GM12878 (cell line): ENCODE measurements at regions not wholly inside any gene's neighbourhood (a gene's known extent, or its start where the extent isn't known, plus 50 kb on each side); places are given as distances from the start of the nearest gene placed in this dataset.

Experiments
- BRCA1 ChIP-seq: IDR thresholded peaks from 2 replicates; pipeline ENCODE4 v1.6.1; 2011; ENCODE audit warnings: low read depth, low read length, improper control_type of control experiment
- CTCF ChIP-seq, 3 experiments: IDR thresholded peaks in 2 of 3; conservative IDR thresholded peaks in 1 of 3; 2 replicates each; pipeline ENCODE4 v1.5.1; 2011; ENCODE audit warnings: low read depth in 3 of 3, low read length in 3 of 3, mild to moderate bottlenecking in 3 of 3, control low read depth in 2 of 3, moderate library complexity in 2 of 3, inconsistent platforms in 1 of 3, mixed read lengths in 1 of 3; ENCODE audit not compliant: control insufficient read depth in 2 of 3, insufficient read depth in 1 of 3; ENCODE audit errors: extremely low read depth in 1 of 3
- EGR1 ChIP-seq, 2 experiments: IDR thresholded peaks; 1 replicate in 1 of 2; 2 replicates in 1 of 2; pipeline ENCODE4 v1.6.1; 2011 to 2012; ENCODE audit warnings: low read depth in 2 of 2, low read length in 2 of 2, borderline replicate concordance in 1 of 2, mild to moderate bottlenecking in 1 of 2, moderate library complexity in 1 of 2
- ELK1 ChIP-seq: IDR thresholded peaks from 2 replicates; pipeline ENCODE4 v1.6.1; 2012; ENCODE audit warnings: low read depth, low read length, improper control_type of control experiment
- EZH2 ChIP-seq: IDR thresholded peaks from 2 replicates; pipeline ENCODE4 v1.6.1; 2012; ENCODE audit warnings: low read depth, mild to moderate bottlenecking, control low read depth, inconsistent platforms, low read length, borderline replicate concordance; ENCODE audit not compliant: control insufficient read depth
- FOS ChIP-seq: IDR thresholded peaks from 3 replicates; pipeline ENCODE4 v1.6.1; 2011; ENCODE audit warnings: borderline replicate concordance; ENCODE audit not compliant: insufficient read length; ENCODE audit errors: extremely low read depth
- IKZF2 ChIP-seq, 2 experiments: fragments of 450-650 bp; IDR thresholded peaks; 2 replicates each; pipeline ENCODE4 v1.6.1; 2017; ENCODE audit warnings: mild to moderate bottlenecking in 2 of 2, moderate library complexity in 2 of 2
- MEF2B ChIP-seq: fragments of 450-650 bp; IDR thresholded peaks from 2 replicates; pipeline ENCODE4 v1.6.1; 2018; ENCODE audit warnings: mild to moderate bottlenecking, moderate library complexity; ENCODE audit not compliant: partially characterized antibody, poor library complexity, severe bottlenecking
- NFXL1 ChIP-seq: fragments of 450-650 bp; IDR thresholded peaks from 2 replicates; pipeline ENCODE4 v1.6.1; 2017; ENCODE audit warnings: antibody characterized with exemption, mild to moderate bottlenecking, borderline replicate concordance
- PBX3 ChIP-seq: IDR thresholded peaks from 2 replicates; pipeline ENCODE4 v1.6.1; 2011; ENCODE audit warnings: mild to moderate bottlenecking, low read depth, low read length, moderate library complexity; ENCODE audit not compliant: insufficient replicate concordance
- PML ChIP-seq: IDR thresholded peaks from 2 replicates; pipeline ENCODE4 v1.6.1; 2012; ENCODE audit warnings: low read length, inconsistent platforms
- RBBP5 ChIP-seq: fragments of 200-600 bp; sonication (generic); conservative IDR thresholded peaks from 2 replicates; pipeline ENCODE4 v1.6.1; 2016
- SIX5 ChIP-seq: IDR thresholded peaks from 2 replicates; pipeline ENCODE4 v1.6.1; 2011; ENCODE audit warnings: mild to moderate bottlenecking, low read depth, low read length, moderate library complexity; ENCODE audit not compliant: severe bottlenecking
- SP1 ChIP-seq: IDR thresholded peaks from one replicate; pipeline ENCODE4 v1.6.1; 2011; ENCODE audit warnings: low read depth, low read length
- STAT3 ChIP-seq: IDR thresholded peaks from 2 replicates; pipeline ENCODE4 v1.6.1; 2011; ENCODE audit warnings: low read depth, low read length, improper control_type of control experiment
- SUPT20H ChIP-seq: IDR thresholded peaks from 2 replicates; pipeline ENCODE4 v1.6.1; 2011; ENCODE audit warnings: low read depth, mild to moderate bottlenecking, low read length, moderate library complexity, borderline replicate concordance; ENCODE audit not compliant: control insufficient read depth
- WRNIP1 ChIP-seq: IDR thresholded peaks from 2 replicates; pipeline ENCODE4 v1.6.1; 2011; ENCODE audit warnings: low read depth, low read length, improper control_type of control experiment, borderline replicate concordance
- ZBTB40 ChIP-seq: fragments of 450-650 bp; IDR thresholded peaks from 2 replicates; pipeline ENCODE4 v1.6.1; 2016; ENCODE audit warnings: mild to moderate bottlenecking, moderate library complexity, borderline replicate concordance
- ZSCAN29 ChIP-seq: fragments of 450-650 bp; IDR thresholded peaks from 2 replicates; pipeline ENCODE4 v1.6.1; 2017; ENCODE audit warnings: mild to moderate bottlenecking, moderate library complexity

GRCh38 chr5:71877511-71877910 lies 158.4 kb downstream of the CARTPT start (continued):
- TF ChIP-seq ZBTB40: no peak
- TF ChIP-seq MEF2B: peak; percentile 16
- TF ChIP-seq ZSCAN29: no peak
- no peak for TF ChIP-seq EZH2
- TF ChIP-seq BRCA1: no peak
- no peak for TF ChIP-seq STAT3
- TF ChIP-seq RBBP5: no peak
- no peak for TF ChIP-seq WRNIP1
- no peak for TF ChIP-seq EGR1 (IDR thresholded peaks at IDR 0.05; ENCODE audit: borderline replicate concordance in 1 of 2, low read depth in 2 of 2, low read length in 2 of 2)
- TF ChIP-seq SUPT20H: no peak
- no peak for TF ChIP-seq CTCF (IDR thresholded peaks at IDR 0.05 in 2 of 3, conservative IDR thresholded peaks at IDR 0.05 in 1 of 3; ENCODE audit: control insufficient read depth in 2 of 3, extremely low read depth in 1 of 3, insufficient read depth in 1 of 3, low read depth in 3 of 3, low read length in 3 of 3)
- TF ChIP-seq IKZF2 (IDR thresholded peaks at IDR 0.05): peak in 1 of 2 experiments; percentile 21; a peak in 1 of 4 replicates
- no peak for TF ChIP-seq NFXL1
- TF ChIP-seq PBX3: no peak
- no peak for TF ChIP-seq SP1
- TF ChIP-seq FOS: no peak
- TF ChIP-seq PML: no peak
- no peak for TF ChIP-seq ELK1
- no peak for TF ChIP-seq SIX5
